Right atrium auricular region (tissue), 2 donors: ENCODE measurements at regions not wholly inside any gene's neighbourhood (a gene's known extent, or its start where the extent isn't known, plus 50 kb on each side); places are given as distances from the start of the nearest gene placed in this dataset.

Source experiments
- DNase-seq: peaks from one replicate; pipeline ENCODE4 v3.0.0-alpha.2; 2019; ENCODE audit warnings: low spot score
- H3K27ac ChIP-seq, 2 donors: fragments of 200-600 bp; sonication (generic); 1 replicate in 1 of 2; 2 replicates in 1 of 2; pipeline ENCODE4 v1.5.1; 2016 to 2019
- H3K27me3 ChIP-seq, 2 donors: fragments of 200-600 bp; sonication (generic); one replicate each; pipeline versions ENCODE4 v1.5.1 to v1.6.0; 2017 to 2019
- H3K36me3 ChIP-seq: fragments of 200-600 bp; sonication (generic); one replicate; pipeline ENCODE4 v1.5.1; 2016
- H3K4me1 ChIP-seq, 2 donors: fragments of 200-600 bp; sonication (generic); one replicate each; pipeline versions ENCODE4 v1.5.1 to v1.6.0; 2017 to 2019
- H3K4me3 ChIP-seq, 2 donors: fragments of 200-600 bp; sonication (generic); 1 replicate in 1 of 2; 2 replicates in 1 of 2; pipeline ENCODE4 v1.5.1; 2017 to 2019; ENCODE audit warnings: mild to moderate bottlenecking in 1 of 2, moderate library complexity in 1 of 2
- H3K9me3 ChIP-seq, 2 donors: fragments of 200-600 bp; sonication (generic); one replicate each; pipeline ENCODE4 v1.5.1; 2019
- CTCF ChIP-seq, 2 donors: fragments of 200-600 bp; sonication (generic); IDR thresholded peaks; one replicate each; pipeline ENCODE4 v1.5.1; 2019; ENCODE audit warnings: antibody characterized with exemption in 2 of 2

GRCh38 chrX:42855259-42855658, 77.3 kb upstream of the PPP1R2C start:
- no peak overlapping the region for H3K27ac ChIP-seq
- H3K9me3 ChIP-seq, result peaks cover 0 to 4% of the 10 kb centered on the region in 2 donors
- H3K27me3 ChIP-seq, result no peaks in the 10 kb centered on the region
- no peaks in the 10 kb centered on the region for H3K36me3 ChIP-seq
- H3K4me3 ChIP-seq, result no peak overlapping the region
- no peak for DNase-seq
- TF ChIP-seq CTCF (IDR thresholded peaks at IDR 0.05), result no peak
- H3K4me1 ChIP-seq, result no peaks in the 10 kb centered on the region

GRCh38 chrX:42857766-42858165, 79.8 kb upstream of the PPP1R2C start:
- H3K9me3 ChIP-seq, result no peaks in the 10 kb centered on the region
- H3K27me3 ChIP-seq, result no peaks in the 10 kb centered on the region
- no peak for DNase-seq
- no peak overlapping the region for H3K27ac ChIP-seq
- no peaks in the 10 kb centered on the region for H3K4me1 ChIP-seq
- TF ChIP-seq CTCF (IDR thresholded peaks at IDR 0.05), result no peak
- H3K36me3 ChIP-seq, result no peaks in the 10 kb centered on the region
- no peak overlapping the region for H3K4me3 ChIP-seq

- Histone ChIP-seq H3K9me3 (no peaks in the 10 kb centered on the region), H3K36me3 (no peaks in the 10 kb centered on the region), H3K4me3 (no peak overlapping the region), H3K4me1 (no peaks in the 10 kb centered on the region), H3K27me3 (peaks cover 0 to 4% of the 10 kb centered on the region in 2 donors), H3K27ac (no peak overlapping the region)
- DNase-seq, result no peak
- TF ChIP-seq CTCF (IDR thresholded peaks at IDR 0.05), result no peak
Measured at GRCh38 chrX:42869011-42869410, 91.0 kb upstream of the PPP1R2C start.

- no peak for DNase-seq
- TF ChIP-seq CTCF (IDR thresholded peaks at IDR 0.05), result no peak
- Histone ChIP-seq H3K4me3 (no peak overlapping the region), H3K27ac (no peak overlapping the region), H3K36me3 (no peaks in the 10 kb centered on the region), H3K27me3 (peaks cover 0 to 4% of the 10 kb centered on the region in 2 donors), H3K9me3 (no peaks in the 10 kb centered on the region), H3K4me1 (no peaks in the 10 kb centered on the region)
Measured at GRCh38 chrX:42869659-42870476, 91.9 kb upstream of the PPP1R2C start.

GRCh38 chrX:42886519-42886918, 108.6 kb upstream of the PPP1R2C start:
- no peaks in the 10 kb centered on the region for H3K27me3 ChIP-seq
- TF ChIP-seq CTCF (IDR thresholded peaks at IDR 0.05), result no peak
- DNase-seq, result no peak

GRCh38 chrX:42900947-42901346, 123.0 kb upstream of the PPP1R2C start:
- H3K27ac ChIP-seq, result no peak overlapping the region
- no peaks in the 10 kb centered on the region for H3K27me3 ChIP-seq
- H3K4me3 ChIP-seq, result no peak overlapping the region
- H3K9me3 ChIP-seq, result no peaks in the 10 kb centered on the region
- no peaks in the 10 kb centered on the region for H3K36me3 ChIP-seq
- no peak for DNase-seq
- H3K4me1 ChIP-seq, result no peaks in the 10 kb centered on the region
- no peak for TF ChIP-seq CTCF (IDR thresholded peaks at IDR 0.05)

More at GRCh38 chrX:42886519-42886918, 108.6 kb upstream of the PPP1R2C start:
- Histone ChIP-seq H3K36me3 (no peaks in the 10 kb centered on the region), H3K4me3 (no peak overlapping the region), H3K27ac (no peak overlapping the region), H3K9me3 (no peaks in the 10 kb centered on the region), H3K4me1 (no peaks in the 10 kb centered on the region)
